AG04450 (cell line): ENCODE measurements at regions not wholly inside any gene's neighbourhood (a gene's known extent, or its start where the extent isn't known, plus 50 kb on each side); places are given as distances from the start of the nearest gene placed in this dataset.

ENCODE experiments used
- CTCF ChIA-PET: fragments of 300-600, 350-600 bp; formaldehyde crosslinking; extraction: SDS; loops from one replicate; lab custom pipeline; 2022; ENCODE audit warnings: antibody characterized with exemption, inconsistent platforms; lab: Charles Lee
- POLR2A ChIA-PET: fragments of 350-600 bp; formaldehyde crosslinking; extraction: SDS; loops from one replicate; lab custom pipeline; 2021; ENCODE audit warnings: antibody characterized with exemption, inconsistent platforms; lab: Yijun Ruan, JAX
- DNase-seq: peaks from one replicate; pipeline ENCODE4 v3.0.0-alpha.2; 2011; ENCODE audit warnings: low read depth, low spot score
- H3K27ac ChIP-seq: one replicate; pipeline ENCODE4 v1.5.1; 2012; ENCODE audit warnings: low read depth, low read length, control low read depth
- H3K27me3 ChIP-seq: one replicate; pipeline ENCODE4 v1.6.0; 2012; ENCODE audit warnings: low read length; ENCODE audit not compliant: control insufficient read depth, insufficient read depth
- H3K4me3 ChIP-seq: 2 replicates; pipeline ENCODE4 v1.5.1; 2011; ENCODE audit warnings: mild to moderate bottlenecking, low read depth, low read length, control low read depth
- H3K9me3 ChIP-seq: 2 replicates; pipeline ENCODE4 v1.5.1; 2012; ENCODE audit warnings: low read length; ENCODE audit not compliant: control insufficient read depth, insufficient read depth
- TF ChIP-seq, protein P1 (sequence below): IDR thresholded peaks from 2 replicates; pipeline ENCODE4 v1.5.1; 2011; ENCODE audit warnings: low read depth, low read length, control low read depth, inconsistent platforms

DNA sequence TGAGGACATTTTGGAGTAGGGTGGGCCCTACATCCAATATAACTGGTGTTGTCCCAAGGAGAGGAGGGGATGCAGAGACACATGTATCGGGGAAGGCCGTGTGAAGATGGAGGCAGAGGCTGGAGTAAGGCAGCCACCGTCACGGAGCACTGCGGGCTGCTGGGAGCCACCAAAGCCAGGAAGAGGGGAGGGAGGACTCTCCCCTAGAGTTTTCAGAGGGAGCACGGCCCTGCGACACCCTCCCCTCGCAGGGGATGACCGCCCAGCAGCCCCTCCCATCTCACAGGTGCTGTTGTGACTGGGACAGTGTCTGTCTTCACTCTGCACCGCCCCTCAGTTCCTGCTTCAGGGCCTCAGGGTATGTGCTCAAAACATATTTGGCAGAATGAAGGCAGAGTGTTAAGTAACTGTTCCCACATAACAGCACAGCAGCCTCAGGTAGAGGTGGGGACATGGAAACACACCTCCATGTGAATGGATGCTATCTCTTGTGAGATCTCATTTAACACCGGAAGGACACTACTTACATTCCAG lies 82.2 kb downstream of the RBFOX3 start:
- Histone ChIP-seq H3K4me3 (no peak overlapping the region), H3K27me3 (peaks cover 5% of the 10 kb centered on the region), H3K9me3 (no peaks in the 10 kb centered on the region), H3K27ac (no peak overlapping the region)
- CTCF ChIA-PET = no interaction called here
- TF ChIP-seq, protein P1, sequence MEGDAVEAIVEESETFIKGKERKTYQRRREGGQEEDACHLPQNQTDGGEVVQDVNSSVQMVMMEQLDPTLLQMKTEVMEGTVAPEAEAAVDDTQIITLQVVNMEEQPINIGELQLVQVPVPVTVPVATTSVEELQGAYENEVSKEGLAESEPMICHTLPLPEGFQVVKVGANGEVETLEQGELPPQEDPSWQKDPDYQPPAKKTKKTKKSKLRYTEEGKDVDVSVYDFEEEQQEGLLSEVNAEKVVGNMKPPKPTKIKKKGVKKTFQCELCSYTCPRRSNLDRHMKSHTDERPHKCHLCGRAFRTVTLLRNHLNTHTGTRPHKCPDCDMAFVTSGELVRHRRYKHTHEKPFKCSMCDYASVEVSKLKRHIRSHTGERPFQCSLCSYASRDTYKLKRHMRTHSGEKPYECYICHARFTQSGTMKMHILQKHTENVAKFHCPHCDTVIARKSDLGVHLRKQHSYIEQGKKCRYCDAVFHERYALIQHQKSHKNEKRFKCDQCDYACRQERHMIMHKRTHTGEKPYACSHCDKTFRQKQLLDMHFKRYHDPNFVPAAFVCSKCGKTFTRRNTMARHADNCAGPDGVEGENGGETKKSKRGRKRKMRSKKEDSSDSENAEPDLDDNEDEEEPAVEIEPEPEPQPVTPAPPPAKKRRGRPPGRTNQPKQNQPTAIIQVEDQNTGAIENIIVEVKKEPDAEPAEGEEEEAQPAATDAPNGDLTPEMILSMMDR = no peak
- POLR2A ChIA-PET = no interaction called here
- no peak for DNase-seq

DNA sequence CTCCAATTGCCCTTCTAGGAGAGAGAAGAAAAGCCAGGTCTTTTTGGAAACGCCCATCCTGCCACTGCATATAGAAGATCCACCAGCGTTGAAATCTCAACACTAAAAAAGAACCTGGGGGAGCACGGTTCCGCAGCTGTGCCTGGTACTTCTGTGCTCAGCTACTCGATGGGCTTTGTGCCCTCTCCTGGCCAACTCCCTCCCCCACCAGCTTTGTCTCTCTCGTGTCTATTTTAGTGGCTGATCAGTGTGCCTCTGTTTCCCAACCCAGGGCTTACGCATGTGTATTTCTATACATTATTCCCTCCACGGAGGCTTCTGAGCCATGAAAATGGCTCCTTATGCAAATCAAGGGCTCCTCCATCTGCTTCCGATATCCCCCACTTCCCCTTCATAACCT lies 83.5 kb downstream of the RBFOX3 start:
- POLR2A ChIA-PET = no interaction called here
- no peak overlapping the region for H3K4me3 ChIP-seq
- no peak overlapping the region for H3K27ac ChIP-seq
- TF ChIP-seq, protein P1 = no peak
- peaks cover 6% of the 10 kb centered on the region for H3K27me3 ChIP-seq
- no peak for DNase-seq
- CTCF ChIA-PET = no interaction called here
- no peaks in the 10 kb centered on the region for H3K9me3 ChIP-seq

DNA sequence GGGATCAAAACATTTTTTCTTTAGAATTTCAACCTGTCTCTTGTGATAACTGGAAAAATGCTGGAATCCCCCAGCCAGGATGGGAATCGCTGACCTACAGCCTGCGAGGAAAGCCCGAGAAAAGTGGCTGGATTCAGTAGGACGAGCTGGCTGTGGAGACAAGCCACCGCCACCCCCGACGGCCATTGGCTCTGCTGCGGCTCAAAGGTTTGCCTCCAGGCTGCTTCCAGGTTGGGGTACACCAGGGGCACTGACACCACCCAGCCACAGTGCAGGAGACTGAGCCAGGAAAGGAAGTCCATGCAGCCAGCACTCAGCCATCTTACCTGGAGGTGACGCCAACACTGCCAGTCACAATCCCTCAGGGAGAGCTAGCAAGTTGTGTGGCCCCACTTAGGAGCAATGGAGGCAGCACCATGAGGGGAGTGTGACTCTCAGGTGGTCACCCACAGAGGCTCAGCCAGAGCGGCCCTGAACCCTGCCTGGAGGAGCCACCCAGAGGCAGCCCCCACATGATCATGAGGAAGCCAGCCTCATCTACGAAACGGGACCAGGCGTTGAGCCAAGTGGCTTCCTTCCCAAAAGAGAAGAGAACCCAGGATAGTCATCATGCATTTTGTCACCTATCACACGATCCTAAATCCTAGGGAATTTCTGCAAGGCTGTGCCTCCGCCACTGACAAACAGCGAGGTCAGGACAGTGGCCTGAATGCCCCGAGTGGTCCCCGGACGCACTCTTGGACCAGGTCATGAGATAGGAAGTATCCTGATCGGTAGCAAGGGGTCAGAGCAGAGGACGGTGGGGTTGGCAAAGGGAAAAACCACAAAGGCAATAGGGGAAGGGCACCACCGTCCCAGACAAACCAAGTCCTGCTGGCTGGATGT lies 84.8 kb downstream of the RBFOX3 start:
- Histone ChIP-seq H3K9me3 (no peaks in the 10 kb centered on the region), H3K27me3 (peaks cover 6% of the 10 kb centered on the region), H3K4me3 (no peak overlapping the region), H3K27ac (no peak overlapping the region)
- CTCF ChIA-PET = no interaction called here
- TF ChIP-seq, protein P1 = no peak
- no peak for DNase-seq
- POLR2A ChIA-PET = no interaction called here

DNA sequence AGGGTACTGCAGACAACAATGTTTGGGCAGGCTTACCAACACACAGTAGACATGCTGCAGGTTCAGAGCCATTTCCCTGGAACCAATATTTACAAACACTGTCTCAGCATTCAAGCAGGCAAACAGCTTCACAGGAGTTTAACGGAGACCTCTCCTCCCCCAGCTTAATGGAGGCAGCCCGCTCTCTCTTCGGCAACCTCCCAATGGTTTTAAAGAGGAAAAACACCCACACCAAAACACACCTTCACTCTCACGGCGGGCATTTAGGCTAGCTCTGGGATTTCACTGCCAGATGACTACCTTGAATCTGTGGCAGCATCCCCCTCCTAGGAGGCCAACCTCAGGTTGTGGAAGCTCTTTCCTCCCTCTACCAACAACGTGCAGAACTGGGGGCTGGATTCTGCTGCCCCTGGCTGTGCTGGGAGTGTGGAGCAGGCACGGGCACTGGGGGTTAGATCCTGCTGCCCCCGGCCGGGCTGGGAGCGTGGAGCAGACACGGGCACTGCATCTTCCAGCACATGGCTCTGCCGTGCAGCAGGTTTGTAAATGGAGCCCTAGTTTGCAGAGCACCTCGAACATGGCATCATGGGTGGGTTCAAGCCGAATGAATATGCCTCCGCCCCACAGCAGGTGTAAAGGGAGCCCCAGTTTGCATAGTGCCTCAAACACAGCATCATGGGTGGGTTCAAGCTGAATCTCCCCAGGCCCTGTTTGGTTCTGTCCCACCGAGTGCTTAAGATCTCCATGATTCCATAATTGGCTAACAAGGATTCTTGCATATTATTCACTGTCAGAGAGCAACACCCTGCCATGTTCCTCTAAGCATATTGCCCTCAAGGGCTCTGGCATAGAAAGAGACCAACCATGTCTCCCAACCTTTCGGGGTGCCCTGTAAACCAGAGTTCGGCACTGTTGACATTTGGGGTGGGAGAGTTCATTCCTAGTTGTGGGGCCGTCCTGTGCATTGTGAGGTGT lies 86.4 kb downstream of the RBFOX3 start:
- TF ChIP-seq, protein P1 = no peak
- no peak for DNase-seq
- peaks cover 6% of the 10 kb centered on the region for H3K27me3 ChIP-seq
- no peaks in the 10 kb centered on the region for H3K9me3 ChIP-seq
- ChIA-PET POLR2A (no interaction called here), CTCF (no interaction called here)
- no peak overlapping the region for H3K4me3 ChIP-seq
- H3K27ac ChIP-seq = no peak overlapping the region
